Thoracic aorta (tissue), 2 donors: ENCODE measurements at regions not wholly inside any gene's neighbourhood (a gene's known extent, or its start where the extent isn't known, plus 50 kb on each side); places are given as distances from the start of the nearest gene placed in this dataset.
"Not testable (repeated sequence)": the region's sequence is repeated elsewhere in the genome, so short reads cannot be mapped to it uniquely, and the experiment has no call there.

Experiments
- ATAC-seq: fragments of 150-250 bp; one replicate; pipeline ENCODE4 v1.8.0; 2017; ENCODE audit warnings: low read depth; ENCODE audit not compliant: insufficient number of reproducible peaks, low FRiP score
- DNase-seq: peaks from one replicate; pipeline ENCODE4 v3.0.0-alpha.2; 2020; ENCODE audit warnings: low spot score
- H3K27ac ChIP-seq, 2 donors: fragments of 200-600 bp; sonication (generic); 1 replicate in 1 of 2; 2 replicates in 1 of 2; pipeline ENCODE4 v1.5.1; 2016; ENCODE audit warnings: mild to moderate bottlenecking in 2 of 2, moderate library complexity in 2 of 2
- H3K27me3 ChIP-seq: fragments of 200-600 bp; sonication (generic); replicated peaks from 2 replicates; pipeline ENCODE4 v1.6.0; 2016; ENCODE audit warnings: mild to moderate bottlenecking; ENCODE audit not compliant: insufficient read depth
- H3K36me3 ChIP-seq: fragments of 200-600 bp; sonication (generic); one replicate; pipeline ENCODE4 v1.5.1; 2016
- H3K4me1 ChIP-seq, 2 donors: fragments of 200-600 bp; sonication (generic); 1 replicate in 1 of 2; 2 replicates in 1 of 2; pipeline versions ENCODE4 v1.5.1 to v1.6.0; 2016; ENCODE audit warnings: low read depth in 2 of 2, mild to moderate bottlenecking in 1 of 2; ENCODE audit not compliant: control insufficient read depth in 1 of 2
- H3K4me3 ChIP-seq: fragments of 200-600 bp; sonication (generic); 2 replicates; pipeline ENCODE4 v1.5.1; 2016; ENCODE audit warnings: mild to moderate bottlenecking
- H3K9me3 ChIP-seq: fragments of 200-600 bp; sonication (generic); 2 replicates; pipeline ENCODE4 v1.5.1; 2016
- CTCF ChIP-seq: fragments of 200-600 bp; sonication (generic); IDR thresholded peaks from one replicate; pipeline ENCODE4 v1.5.1; 2019; ENCODE audit warnings: antibody characterized with exemption

GRCh38 chr2:22444281-22444680, 940.7 kb upstream of the KLHL29 start:
- Histone ChIP-seq H3K36me3 (no peaks in the 10 kb centered on the region), H3K4me3 (no peak overlapping the region), H3K4me1 (no peaks in the 10 kb centered on the region), H3K27me3 (no peaks in the 10 kb centered on the region), H3K9me3 (no peaks in the 10 kb centered on the region), H3K27ac (no peak overlapping the region)
- ATAC-seq (no peak), DNase-seq (no peak)
- no peak for TF ChIP-seq CTCF

- Histone ChIP-seq H3K4me1 (no peaks in the 10 kb centered on the region), H3K4me3 (no peak overlapping the region), H3K36me3 (no peaks in the 10 kb centered on the region), H3K27me3 (no peaks in the 10 kb centered on the region), H3K9me3 (no peaks in the 10 kb centered on the region), H3K27ac (no peak overlapping the region)
- ATAC-seq = no peak
- no peak for DNase-seq
- no peak for TF ChIP-seq CTCF
Measured at GRCh38 chr2:22449696-22450095, 935.3 kb upstream of the KLHL29 start.

GRCh38 chr2:22450831-22451230, 934.1 kb upstream of the KLHL29 start:
- no peak for TF ChIP-seq CTCF
- no peak for ATAC-seq
- Histone ChIP-seq H3K36me3 (no peaks in the 10 kb centered on the region), H3K9me3 (no peaks in the 10 kb centered on the region), H3K27ac (no peak overlapping the region), H3K4me3 (no peak overlapping the region), H3K4me1 (no peaks in the 10 kb centered on the region), H3K27me3 (no peaks in the 10 kb centered on the region)
- no peak for DNase-seq

- no peaks in the 10 kb centered on the region for H3K36me3 ChIP-seq
- ATAC-seq (no peak), DNase-seq (no peak)
- TF ChIP-seq CTCF = no peak
- no peaks in the 10 kb centered on the region for H3K9me3 ChIP-seq
- H3K4me3 ChIP-seq = no peak overlapping the region
- no peak overlapping the region for H3K27ac ChIP-seq
- no peaks in the 10 kb centered on the region for H3K27me3 ChIP-seq
- no peaks in the 10 kb centered on the region for H3K4me1 ChIP-seq
Measured at GRCh38 chr2:22454826-22455485, 930.0 kb upstream of the KLHL29 start.

GRCh38 chr2:22458440-22458839, 926.5 kb upstream of the KLHL29 start:
- Histone ChIP-seq H3K27me3 (no peaks in the 10 kb centered on the region), H3K36me3 (no peaks in the 10 kb centered on the region), H3K9me3 (no peaks in the 10 kb centered on the region), H3K27ac (no peak overlapping the region), H3K4me1 (no peaks in the 10 kb centered on the region), H3K4me3 (no peak overlapping the region)
- no peak for TF ChIP-seq CTCF
- no peak for DNase-seq
- no peak for ATAC-seq

- not testable (repeated sequence) for H3K27ac ChIP-seq, H3K9me3 ChIP-seq, H3K27me3 ChIP-seq, H3K4me1 ChIP-seq, H3K4me3 ChIP-seq, DNase-seq, H3K36me3 ChIP-seq, ATAC-seq
Measured at GRCh38 chr2:22475103-22475502, 909.9 kb upstream of the KLHL29 start.
